Muscle layer of duodenum (tissue), 2 donors: ENCODE measurements at regions not wholly inside any gene's neighbourhood (a gene's known extent, or its start where the extent isn't known, plus 50 kb on each side); places are given as distances from the start of the nearest gene placed in this dataset.

Experiments
- H3K27ac ChIP-seq: one replicate; pipeline ENCODE4 v1.7.0; 2013; ENCODE audit warnings: mild to moderate bottlenecking, low read length
- H3K27me3 ChIP-seq: one replicate; pipeline ENCODE4 v1.7.0; 2013; ENCODE audit warnings: low read depth, mild to moderate bottlenecking, control low read depth, low read length
- H3K36me3 ChIP-seq, 2 donors: one replicate each; pipeline ENCODE4 v1.7.0; 2013; ENCODE audit warnings: low read length in 2 of 2, control low read depth in 1 of 2, mild to moderate bottlenecking in 1 of 2; ENCODE audit not compliant: insufficient read depth in 2 of 2, control insufficient read depth in 1 of 2
- H3K4me1 ChIP-seq, 2 donors: one replicate each; pipeline ENCODE4 v1.7.0; 2013; ENCODE audit warnings: low read length in 2 of 2, mild to moderate bottlenecking in 2 of 2, control low read depth in 1 of 2, moderate library complexity in 1 of 2; ENCODE audit not compliant: insufficient read depth in 2 of 2, control insufficient read depth in 1 of 2
- H3K4me3 ChIP-seq, 2 donors: one replicate each; pipeline ENCODE4 v1.7.0; 2013; ENCODE audit warnings: low read length in 2 of 2, low read depth in 1 of 2, mild to moderate bottlenecking in 1 of 2
- H3K9me3 ChIP-seq, 2 donors: one replicate each; pipeline ENCODE4 v1.7.0; 2013; ENCODE audit warnings: low read length in 2 of 2, control low read depth in 1 of 2, mild to moderate bottlenecking in 1 of 2; ENCODE audit not compliant: control insufficient read depth in 1 of 2
- donor health status: healthy.

- no peaks in the 10 kb centered on the region for H3K9me3 ChIP-seq
- H3K36me3 ChIP-seq = no peaks in the 10 kb centered on the region
- no peak overlapping the region for H3K27ac ChIP-seq
- H3K4me1 ChIP-seq = peaks cover 0 to 12% of the 10 kb centered on the region in 2 donors
- H3K27me3 ChIP-seq = no peaks in the 10 kb centered on the region
- H3K4me3 ChIP-seq = no peak overlapping the region
These were observed 89.0 kb upstream of the SLC14A2 start for GRCh38 chr18:45526114-45526841.

DNA sequence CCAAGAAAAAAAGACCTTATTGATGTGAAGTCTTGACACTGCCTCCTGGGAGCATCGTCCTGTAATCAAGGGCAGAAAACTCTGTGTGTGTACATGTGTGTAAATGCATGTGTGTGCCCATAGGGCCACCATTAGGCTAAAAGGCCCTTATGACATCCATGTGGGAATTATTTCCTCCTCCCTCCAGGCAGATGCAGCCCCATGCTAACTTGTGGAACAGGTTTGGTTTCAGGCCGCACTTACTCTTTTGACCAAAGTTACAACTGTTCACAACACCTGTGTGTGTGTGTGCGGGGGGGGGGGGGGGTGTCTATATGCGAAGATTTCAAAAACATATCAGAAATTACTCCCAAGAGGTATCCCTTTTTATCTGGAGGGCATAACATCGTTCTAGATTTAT, 87.4 kb upstream of the SLC14A2 start:
- no peaks in the 10 kb centered on the region for H3K36me3 ChIP-seq
- H3K4me1 ChIP-seq = no peaks in the 10 kb centered on the region
- no peak overlapping the region for H3K27ac ChIP-seq
- no peaks in the 10 kb centered on the region for H3K9me3 ChIP-seq
- no peak overlapping the region for H3K4me3 ChIP-seq
- no peaks in the 10 kb centered on the region for H3K27me3 ChIP-seq

- Histone ChIP-seq H3K4me3 (no peak overlapping the region), H3K9me3 (no peaks in the 10 kb centered on the region), H3K27ac (no peak overlapping the region), H3K4me1 (no peaks in the 10 kb centered on the region), H3K27me3 (no peaks in the 10 kb centered on the region), H3K36me3 (no peaks in the 10 kb centered on the region)
These were observed 86.5 kb upstream of the SLC14A2 start for GRCh38 chr18:45528712-45529336.

- Histone ChIP-seq H3K4me3 (no peak overlapping the region), H3K9me3 (peaks cover 0 to 10% of the 10 kb centered on the region in 2 donors), H3K27me3 (no peaks in the 10 kb centered on the region), H3K4me1 (no peaks in the 10 kb centered on the region), H3K36me3 (no peaks in the 10 kb centered on the region), H3K27ac (no peak overlapping the region)
These were observed 76.8 kb upstream of the SLC14A2 start for GRCh38 chr18:45538444-45538843.

GRCh38 chr18:45539491-45539891, 75.8 kb upstream of the SLC14A2 start:
- no peak overlapping the region for H3K4me3 ChIP-seq
- H3K27ac ChIP-seq = no peak overlapping the region
- no peaks in the 10 kb centered on the region for H3K27me3 ChIP-seq
- no peaks in the 10 kb centered on the region for H3K4me1 ChIP-seq
- H3K36me3 ChIP-seq = no peaks in the 10 kb centered on the region
- H3K9me3 ChIP-seq = peaks cover 0 to 10% of the 10 kb centered on the region in 2 donors

- no peak overlapping the region for H3K27ac ChIP-seq
These were observed 75.2 kb upstream of the SLC14A2 start for GRCh38 chr18:45540125-45540524.

DNA sequence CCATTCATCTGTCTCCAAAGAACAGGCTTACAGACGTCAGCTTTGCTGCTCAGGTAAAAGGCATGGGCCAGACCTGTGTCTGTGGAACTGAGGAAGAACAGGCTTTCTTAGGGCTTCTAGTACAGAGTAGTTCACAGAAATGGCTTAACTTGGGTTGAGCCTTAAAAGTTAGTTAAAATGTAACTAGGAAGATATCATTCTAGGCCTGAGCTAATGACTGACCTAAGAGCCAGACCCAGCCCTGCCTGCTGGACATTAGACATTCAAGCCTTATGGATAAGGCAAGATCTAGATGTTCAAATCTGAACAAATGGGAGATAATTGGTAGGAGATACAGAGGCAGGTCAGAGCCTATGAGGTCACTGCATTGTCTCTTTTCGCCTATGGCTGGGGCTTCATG, 73.9 kb upstream of the SLC14A2 start:
- Histone ChIP-seq H3K9me3 (peaks cover 0 to 10% of the 10 kb centered on the region in 2 donors), H3K4me1 (no peaks in the 10 kb centered on the region), H3K36me3 (no peaks in the 10 kb centered on the region), H3K27ac (no peak overlapping the region), H3K4me3 (no peak overlapping the region), H3K27me3 (no peaks in the 10 kb centered on the region)

More at GRCh38 chr18:45540125-45540524, 75.2 kb upstream of the SLC14A2 start:
- Histone ChIP-seq H3K36me3 (no peaks in the 10 kb centered on the region), H3K4me3 (no peak overlapping the region), H3K9me3 (peaks cover 0 to 10% of the 10 kb centered on the region in 2 donors), H3K27me3 (no peaks in the 10 kb centered on the region), H3K4me1 (no peaks in the 10 kb centered on the region)

DNA sequence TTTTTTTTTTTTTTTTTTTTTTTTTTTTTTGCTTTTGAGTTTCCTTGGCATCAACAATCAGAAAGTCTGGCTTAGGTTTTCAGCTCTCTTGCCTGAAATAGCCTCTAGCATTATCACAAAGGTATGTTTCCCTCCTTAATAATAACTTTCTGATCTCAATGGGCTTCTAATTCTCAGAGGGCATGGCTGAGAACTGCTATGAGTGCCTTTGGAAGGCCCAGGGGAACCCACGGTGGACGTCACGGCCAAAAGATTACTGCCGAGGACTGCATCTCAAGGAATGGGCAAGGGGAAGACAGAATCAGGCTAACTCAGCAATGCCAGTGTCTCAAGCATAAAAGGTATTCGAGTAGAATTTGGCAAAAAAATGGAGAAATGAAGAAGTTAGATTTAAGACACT, 73.2 kb upstream of the SLC14A2 start:
- Histone ChIP-seq H3K27me3 (no peaks in the 10 kb centered on the region), H3K9me3 (peaks cover 0 to 10% of the 10 kb centered on the region in 2 donors), H3K36me3 (no peaks in the 10 kb centered on the region), H3K27ac (no peak overlapping the region), H3K4me1 (no peaks in the 10 kb centered on the region), H3K4me3 (no peak overlapping the region)

- Histone ChIP-seq H3K36me3 (no peaks in the 10 kb centered on the region), H3K4me3 (no peak overlapping the region), H3K27ac (no peak overlapping the region), H3K27me3 (no peaks in the 10 kb centered on the region), H3K9me3 (no peaks in the 10 kb centered on the region), H3K4me1 (no peaks in the 10 kb centered on the region)
These were observed 67.4 kb upstream of the SLC14A2 start for GRCh38 chr18:45547910-45548309.

DNA sequence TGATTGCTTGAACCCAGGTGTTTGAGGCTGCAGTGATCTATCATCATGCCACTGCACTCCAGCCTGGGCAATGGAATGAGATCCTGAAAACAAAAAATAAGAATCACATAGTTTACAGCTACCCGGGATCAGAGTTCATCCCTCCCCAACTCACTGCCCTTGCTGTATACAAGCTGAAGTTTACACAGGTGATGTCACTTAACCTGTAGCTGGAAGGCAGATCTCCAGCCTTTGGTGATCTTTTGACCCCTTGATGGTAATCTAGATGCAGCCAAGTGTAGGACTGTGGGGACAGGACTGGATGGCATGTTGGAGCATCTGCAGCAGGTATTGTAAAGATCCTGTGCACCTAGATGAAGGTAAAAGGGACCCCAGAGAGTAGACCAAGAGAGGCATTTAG, 66.7 kb upstream of the SLC14A2 start:
- H3K4me1 ChIP-seq = no peaks in the 10 kb centered on the region
- no peaks in the 10 kb centered on the region for H3K27me3 ChIP-seq
- H3K27ac ChIP-seq = no peak overlapping the region
- H3K4me3 ChIP-seq = no peak overlapping the region
- no peaks in the 10 kb centered on the region for H3K36me3 ChIP-seq
- H3K9me3 ChIP-seq = no peaks in the 10 kb centered on the region

GRCh38 chr18:45549290-45549689, 66.0 kb upstream of the SLC14A2 start:
- H3K27ac ChIP-seq = no peak overlapping the region
- H3K9me3 ChIP-seq = no peaks in the 10 kb centered on the region
- H3K4me1 ChIP-seq = no peaks in the 10 kb centered on the region
- no peaks in the 10 kb centered on the region for H3K27me3 ChIP-seq
- H3K36me3 ChIP-seq = no peaks in the 10 kb centered on the region
- no peak overlapping the region for H3K4me3 ChIP-seq
